Psoas muscle (tissue), 7 donors: ENCODE measurements at regions not wholly inside any gene's neighbourhood (a gene's known extent, or its start where the extent isn't known, plus 50 kb on each side); places are given as distances from the start of the nearest gene placed in this dataset.

Experiments used
- ATAC-seq, 4 donors: fragments of 200-7000 bp; cut with Tn5 transposase; one replicate each; pipeline ENCODE4 v1.9.1; 2020; ENCODE audit warnings: moderate library complexity in 3 of 4, mild to moderate bottlenecking in 2 of 4
- DNase-seq, 2 donors: peaks; one replicate each; pipeline ENCODE4 v3.0.0-alpha.2; 2020
- H3K27ac ChIP-seq: fragments of 200-600 bp; one replicate; pipeline ENCODE4 v1.8.0; 2022
- H3K27me3 ChIP-seq, 3 donors: fragments of 200-600 bp in 1 of 3; one replicate each; pipeline versions ENCODE4 v1.6.1 to v1.8.0; 2013 to 2022; ENCODE audit warnings: low read length in 2 of 3, mild to moderate bottlenecking in 2 of 3, moderate library complexity in 1 of 3; ENCODE audit not compliant: insufficient read depth in 3 of 3
- H3K36me3 ChIP-seq, 2 donors: fragments of 200-600 bp in 1 of 2; one replicate each; pipeline versions ENCODE4 v1.6.1 to v1.8.0; 2013 to 2022; ENCODE audit warnings: low read depth in 1 of 2, mild to moderate bottlenecking in 1 of 2, moderate library complexity in 1 of 2; ENCODE audit not compliant: insufficient read depth in 1 of 2
- H3K4me1 ChIP-seq: fragments of 200-600 bp; one replicate; pipeline ENCODE4 v1.8.0; 2022
- H3K4me3 ChIP-seq: fragments of 200-600 bp; one replicate; pipeline ENCODE4 v1.8.0; 2022; ENCODE audit warnings: mild to moderate bottlenecking
- H3K9me3 ChIP-seq: fragments of 200-600 bp; one replicate; pipeline ENCODE4 v1.8.0; 2022
- CTCF ChIP-seq: fragments of 200-600 bp; IDR thresholded peaks from one replicate; pipeline ENCODE4 v1.8.0; 2022; ENCODE audit warnings: antibody characterized with exemption
- WGBS, 3 donors: extraction: QIAGEN DNeasy Blood & Tissue Kit; methylation state at CpG; one replicate each; pipeline versions ENCODE4 v1.1.6 to v1.1.7; 2013; 5-methylcytosine and 5-hydroxymethylcytosine counted together
- intact Hi-C, 2 donors: fragments of 100-400 bp; cut with DNase I; formaldehyde crosslinking; loops; one replicate each; pipeline versions ENCODE4 v1.11.0 to v1.14.2; 2022
- donor health status: healthy with polysubstance abuse.
- donor health status: DM: no; HTN: no; CAD: no; lungs with moderate emphysema.
- donor health status: Bipolar disorder and iron deficiency.
- donor health status: healthy.
- donor health status: DM: yes; HTN: yes; CAD: no.
- donor health status: DM: no; HTN: no; CAD: no.
- donor health status: DM: yes; HTN: yes; CAD: no.

GRCh38 chr10:9800571-9800970 is 1217.1 kb upstream of the CELF2 start:
- DNase-seq (no peak), ATAC-seq (no peak)
- H3K27ac ChIP-seq = no peak overlapping the region
- no peak for TF ChIP-seq CTCF
- intact Hi-C loops = no loop called here
- no peaks in the 10 kb centered on the region for H3K9me3 ChIP-seq
- H3K36me3 ChIP-seq = no peaks in the 10 kb centered on the region
- no peaks in the 10 kb centered on the region for H3K4me1 ChIP-seq
- H3K27me3 ChIP-seq = no peaks in the 10 kb centered on the region
- WGBS, 3 donors = 83 to 90% (median 86%) methylated on average over 2 of the region's 2 CpGs
- H3K4me3 ChIP-seq = no peak overlapping the region

- intact Hi-C loops = no loop called here
- DNase-seq (no peak), ATAC-seq (no peak)
- WGBS, 3 donors = 93 to 94% (median 94%) methylated on average over 4 of the region's 4 CpGs
- TF ChIP-seq CTCF = no peak
- Histone ChIP-seq H3K4me3 (no peak overlapping the region), H3K9me3 (no peaks in the 10 kb centered on the region), H3K36me3 (no peaks in the 10 kb centered on the region), H3K27ac (no peak overlapping the region), H3K27me3 (no peaks in the 10 kb centered on the region), H3K4me1 (no peaks in the 10 kb centered on the region)
Measured at GRCh38 chr10:9807846-9808245, 1209.8 kb upstream of the CELF2 start.

- Histone ChIP-seq H3K9me3 (peaks cover 8% of the 10 kb centered on the region), H3K27me3 (no peaks in the 10 kb centered on the region), H3K4me3 (no peak overlapping the region), H3K4me1 (no peaks in the 10 kb centered on the region), H3K36me3 (no peaks in the 10 kb centered on the region), H3K27ac (no peak overlapping the region)
- ATAC-seq = no peak
- no peak for DNase-seq
- no peak for TF ChIP-seq CTCF
- intact Hi-C loops = no loop called here
- 71 to 85% (median 83%) methylated on average over 4 of the region's 4 CpGs for whole genome bisulfite sequencing, 3 donors
Measured at GRCh38 chr10:9811601-9812000, 1206.1 kb upstream of the CELF2 start.

GRCh38 chr10:9814285-9814864 is 1203.3 kb upstream of the CELF2 start:
- H3K9me3 ChIP-seq = peaks cover 9% of the 10 kb centered on the region
- intact Hi-C loops = no loop called here
- H3K27me3 ChIP-seq = peaks cover 0 to 2% (median 0%) of the 10 kb centered on the region in 3 donors
- 77 to 79% (median 77%) methylated on average over 1 of the region's 1 CpG for WGBS, 3 donors
- DNase-seq (no peak), ATAC-seq (no peak)
- no peak for TF ChIP-seq CTCF
- no peaks in the 10 kb centered on the region for H3K4me1 ChIP-seq
- no peaks in the 10 kb centered on the region for H3K36me3 ChIP-seq
- no peak overlapping the region for H3K4me3 ChIP-seq
- H3K27ac ChIP-seq = no peak overlapping the region
